IMR-90 (cell line): ENCODE measurements at regions not wholly inside any gene's neighbourhood (a gene's known extent, or its start where the extent isn't known, plus 50 kb on each side); places are given as distances from the start of the nearest gene placed in this dataset.

ENCODE experiments used
- ATAC-seq: fragments of 200-7000 bp; cut with Tn5 transposase; 2 replicates; pipeline ENCODE4 v1.9.1; 2020; ENCODE audit warnings: low read depth, mild to moderate bottlenecking, moderate library complexity
- BruUV-seq: library from RNA; stranded (reverse); fragments of 400-500 nt; replicated peaks from 2 replicates; lab custom pipeline; 2021; lab: Mats Ljungman, UMichigan
- CTCF ChIA-PET: fragments of 300-600 bp; formaldehyde crosslinking; extraction: SDS; loops from one replicate; lab custom pipeline; 2021; ENCODE audit warnings: antibody characterized with exemption; lab: Yijun Ruan, JAX
- POLR2A ChIA-PET: fragments of 300-600 bp; sonication (Branson Sonifier 250); formaldehyde crosslinking; loops from one replicate; lab custom pipeline; 2022; ENCODE audit warnings: antibody characterized with exemption; ENCODE audit not compliant: unreplicated experiment; lab: Charles Lee
- DNase-seq: peaks from one replicate; pipeline ENCODE4 v3.0.0; 2013
- H2AFZ ChIP-seq: replicated peaks from 2 replicates; pipeline ENCODE3; 2013; ENCODE audit warnings: low read length, mild to moderate bottlenecking; ENCODE audit not compliant: poor library complexity
- H2AK5ac ChIP-seq: 2 replicates; pipeline ENCODE4 v1.6.1; 2013; ENCODE audit warnings: low read depth, low read length, inconsistent platforms
- H2AK9ac ChIP-seq: replicated peaks from 2 replicates; pipeline ENCODE3; 2013; ENCODE audit warnings: mild to moderate bottlenecking, low read depth, low read length, moderate library complexity; ENCODE audit not compliant: poor library complexity
- H2BK120ac ChIP-seq: 2 replicates; pipeline ENCODE4 v1.6.1; 2013; ENCODE audit warnings: low read depth, low read length, inconsistent platforms
- H2BK15ac ChIP-seq: 3 replicates; pipeline ENCODE4 v1.6.1; 2013; ENCODE audit warnings: low read depth, low read length, inconsistent platforms
- H2BK20ac ChIP-seq: 2 replicates; pipeline ENCODE4 v1.6.1; 2013; ENCODE audit warnings: low read depth, mild to moderate bottlenecking, inconsistent platforms, low read length, moderate library complexity
- H2BK5ac ChIP-seq: 2 replicates; pipeline ENCODE4 v1.6.1; 2013; ENCODE audit warnings: mild to moderate bottlenecking, low read depth, low read length, inconsistent platforms; ENCODE audit not compliant: poor library complexity, severe bottlenecking
- H3K14ac ChIP-seq: replicated peaks from 2 replicates; pipeline ENCODE4 v1.6.1; 2013; ENCODE audit warnings: low read depth, low read length, inconsistent platforms
- H3K18ac ChIP-seq: 2 replicates; pipeline ENCODE4 v1.6.1; 2013; ENCODE audit warnings: low read depth, low read length, control low read depth
- H3K23ac ChIP-seq: 2 replicates; pipeline ENCODE4 v1.6.1; 2013; ENCODE audit warnings: low read depth, low read length, inconsistent platforms
- H3K27ac ChIP-seq: 2 replicates; pipeline ENCODE4 v1.5.1; 2013; ENCODE audit warnings: mild to moderate bottlenecking, control low read depth, low read length; ENCODE audit not compliant: insufficient read depth
- H3K27me3 ChIP-seq: 2 replicates; pipeline ENCODE4 v1.6.1; 2013; ENCODE audit warnings: low read length; ENCODE audit not compliant: control insufficient read depth, insufficient read depth
- H3K36me3 ChIP-seq: 2 replicates; pipeline ENCODE4 v1.6.1; 2013; ENCODE audit warnings: low read length, mixed read lengths; ENCODE audit not compliant: control insufficient read depth, insufficient read depth
- H3K4ac ChIP-seq: 2 replicates; pipeline ENCODE4 v1.6.1; 2013; ENCODE audit warnings: low read depth, low read length, inconsistent platforms
- H3K4me1 ChIP-seq: 2 replicates; pipeline ENCODE4 v1.6.1; 2013; ENCODE audit warnings: low read length, mixed read lengths; ENCODE audit not compliant: control insufficient read depth, insufficient read depth
- H3K4me2 ChIP-seq: 2 replicates; pipeline ENCODE4 v1.6.1; 2013; ENCODE audit warnings: low read depth, mild to moderate bottlenecking, control low read depth, low read length, moderate library complexity
- H3K4me3 ChIP-seq: 2 replicates; pipeline ENCODE4 v1.5.1; 2013; ENCODE audit warnings: low read depth, mild to moderate bottlenecking, control low read depth, low read length, moderate library complexity; ENCODE audit not compliant: insufficient read depth
- H3K56ac ChIP-seq: 2 replicates; pipeline ENCODE4 v1.6.1; 2013; ENCODE audit warnings: low read length, inconsistent platforms; ENCODE audit not compliant: insufficient read depth; ENCODE audit errors: extremely low read depth
- H3K79me1 ChIP-seq, 2 experiments: 2 replicates each; pipeline ENCODE4 v1.6.1; 2013; ENCODE audit warnings: low read length in 2 of 2, inconsistent platforms in 1 of 2, low read depth in 1 of 2
- H3K9ac ChIP-seq: 2 replicates; pipeline ENCODE4 v1.6.1; 2013; ENCODE audit warnings: low read depth, low read length, control low read depth
- H3K9me1 ChIP-seq: 2 replicates; pipeline ENCODE4 v1.6.1; 2013; ENCODE audit warnings: low read length, inconsistent platforms; ENCODE audit not compliant: insufficient read depth
- H3K9me3 ChIP-seq: 2 replicates; pipeline ENCODE4 v1.6.1; 2013; ENCODE audit warnings: low read length; ENCODE audit not compliant: control insufficient read depth, insufficient read depth
- H4K20me1 ChIP-seq: 2 replicates; pipeline ENCODE4 v1.6.1; 2013; ENCODE audit warnings: low read length, inconsistent platforms; ENCODE audit not compliant: insufficient read depth
- H4K5ac ChIP-seq: 2 replicates; pipeline ENCODE4 v1.6.1; 2013; ENCODE audit warnings: mild to moderate bottlenecking, low read depth, low read length, control low read depth
- H4K8ac ChIP-seq, 2 experiments: 2 replicates each; pipeline ENCODE4 v1.6.1; 2013; ENCODE audit warnings: low read depth in 2 of 2, low read length in 2 of 2, control low read depth in 1 of 2, inconsistent platforms in 1 of 2
- H4K91ac ChIP-seq: 2 replicates; pipeline ENCODE4 v1.6.1; 2013; ENCODE audit warnings: low read depth, low read length, inconsistent platforms; ENCODE audit not compliant: insufficient read depth
- BHLHE40 ChIP-seq: fragments of 150-350 bp; IDR thresholded peaks from 2 replicates; pipeline ENCODE4 v1.6.1; 2016; ENCODE audit warnings: mild to moderate bottlenecking, low read depth, low read length
- CEBPB ChIP-seq: IDR thresholded peaks from 2 replicates; pipeline ENCODE4 v1.6.1; 2012; ENCODE audit warnings: low read depth, low read length, improper control_type of control experiment
- CHD1 ChIP-seq: IDR thresholded peaks from 2 replicates; pipeline ENCODE4 v1.6.1; 2012; ENCODE audit warnings: low read depth, low read length, improper control_type of control experiment
- FOS ChIP-seq: fragments of 150-350 bp; IDR thresholded peaks from 2 replicates; pipeline ENCODE4 v1.6.1; 2016; ENCODE audit warnings: low read depth, low read length
- MAFK ChIP-seq: IDR thresholded peaks from 2 replicates; pipeline ENCODE4 v1.6.1; 2012; ENCODE audit warnings: low read depth, low read length, improper control_type of control experiment
- MAZ ChIP-seq: IDR thresholded peaks from 2 replicates; pipeline ENCODE4 v1.6.1; 2012; ENCODE audit warnings: low read depth, mild to moderate bottlenecking, low read length, improper control_type of control experiment, moderate library complexity, borderline replicate concordance
- MXI1 ChIP-seq: IDR thresholded peaks from 2 replicates; pipeline ENCODE4 v1.6.1; 2012; ENCODE audit warnings: low read depth, mild to moderate bottlenecking, low read length, moderate library complexity, borderline replicate concordance
- NFE2L2 ChIP-seq: fragments of 150-350 bp; IDR thresholded peaks from 2 replicates; pipeline ENCODE4 v1.6.1; 2016; ENCODE audit warnings: low read depth, mild to moderate bottlenecking, low read length
- POLR2A ChIP-seq: IDR thresholded peaks from 2 replicates; pipeline ENCODE4 v1.6.1; 2012; ENCODE audit warnings: mild to moderate bottlenecking, low read depth, low read length
- RAD21 ChIP-seq: IDR thresholded peaks from 2 replicates; pipeline ENCODE4 v1.6.1; 2012; ENCODE audit warnings: low read length, improper control_type of control experiment
- SMC3 ChIP-seq: fragments of 150-350 bp; IDR thresholded peaks from 2 replicates; pipeline ENCODE4 v1.6.1; 2016; ENCODE audit warnings: low read depth, mild to moderate bottlenecking, antibody characterized with exemption, low read length, moderate library complexity
- USF2 ChIP-seq: fragments of 150-350 bp; IDR thresholded peaks from 2 replicates; pipeline ENCODE4 v1.6.1; 2017; ENCODE audit warnings: mild to moderate bottlenecking, antibody characterized with exemption, low read length, low read depth
- dilution Hi-C: fragments of 300-500 bp; cut with HindIII; formaldehyde crosslinking; loops from one replicate; pipeline ENCODE4 v1.14.3; 2018; ENCODE audit warnings: low sequenced_read_pairs; ENCODE audit not compliant: unreplicated experiment
- in situ Hi-C: fragments of 300-500 bp; cut with MboI; formaldehyde crosslinking; loops from 3 replicates; pipeline ENCODE4 v1.14.3; 2019; ENCODE audit warnings: low sequenced_read_pairs, inconsistent platforms, mixed read lengths
- intact Hi-C: fragments of 100-400 bp; cut with micrococcal nuclease; formaldehyde crosslinking; loops from 2 replicates; pipeline ENCODE4 v1.10.0; 2022

- no peak overlapping the region for H2BK120ac ChIP-seq
- POLR2A ChIA-PET = no interaction called here
- TF ChIP-seq NFE2L2 = no peak
- TF ChIP-seq CHD1 = no peak
- no peak for TF ChIP-seq MXI1
- TF ChIP-seq RAD21 = no peak
- no peak for TF ChIP-seq FOS
- TF ChIP-seq USF2 = no peak
- TF ChIP-seq MAFK = no peak
- no peak for TF ChIP-seq CEBPB
- no peak for TF ChIP-seq SMC3
- no peak for TF ChIP-seq BHLHE40
- TF ChIP-seq POLR2A = no peak
- no peak for TF ChIP-seq MAZ
- H3K56ac ChIP-seq = no peak overlapping the region
- in situ Hi-C loops = no loop called here
- no peaks in the 10 kb centered on the region for H3K79me1 ChIP-seq
- no peak overlapping the region for H4K5ac ChIP-seq
- H2BK15ac ChIP-seq = no peak overlapping the region
- H3K27me3 ChIP-seq = no peaks in the 10 kb centered on the region
- no peak overlapping the region for H3K4me3 ChIP-seq
- peaks cover 5% of the 10 kb centered on the region for H3K9me3 ChIP-seq
- H2AK5ac ChIP-seq = no peak overlapping the region
- dilution Hi-C loops = no loop called here
- H3K14ac ChIP-seq = no peak overlapping the region
- H2BK20ac ChIP-seq = no peak overlapping the region
- H3K4me1 ChIP-seq = no peaks in the 10 kb centered on the region
- no peak overlapping the region for H2AK9ac ChIP-seq
- H2BK5ac ChIP-seq = no peak overlapping the region
- no TSS peak for BruUV-seq
- no peaks in the 10 kb centered on the region for H3K9me1 ChIP-seq
- ATAC-seq = no peak
- H4K91ac ChIP-seq = no peak overlapping the region
- DNase-seq = no peak
- no peak overlapping the region for H2AFZ ChIP-seq
- H3K36me3 ChIP-seq = no peaks in the 10 kb centered on the region
- H3K9ac ChIP-seq = no peak overlapping the region
- no peak overlapping the region for H3K23ac ChIP-seq
- no peak overlapping the region for H3K18ac ChIP-seq
- CTCF ChIA-PET = no interaction called here
- H3K4me2 ChIP-seq = no peak overlapping the region
- intact Hi-C loops = no loop called here
- no peak overlapping the region for H3K27ac ChIP-seq
- no peaks in the 10 kb centered on the region for H4K20me1 ChIP-seq
- no peak overlapping the region for H3K4ac ChIP-seq
- no peak overlapping the region for H4K8ac ChIP-seq
Observed at GRCh38 chr4:85318415-85318814, 156.5 kb upstream of the ARHGAP24 start.
